ENCODE measurements at regions not wholly inside any gene's neighbourhood (a gene's known extent, or its start where the extent isn't known, plus 50 kb on each side); places are given as distances from the start of the nearest gene placed in this dataset.

GRCh38 chr3:145842294-145842902 lies 318.6 kb downstream of the PLOD2 start:
- TF ChIP-seq POLR2AphosphoS5 (IDR thresholded peaks at IDR 0.05) (no peak), CTCF (IDR thresholded peaks at IDR 0.05) (no peak)
